ENCODE measurements at regions not wholly inside any gene's neighbourhood (a gene's known extent, or its start where the extent isn't known, plus 50 kb on each side); places are given as distances from the start of the nearest gene placed in this dataset.
"Not testable (repeated sequence)": the region's sequence is repeated elsewhere in the genome, so short reads cannot be mapped to it uniquely, and the experiment has no call there.

GRCh38 chr13:78867655-78868054 lies 208.7 kb upstream of the OBI1 start:
- no peak for DNase-seq

GRCh38 chr13:78866076-78866475 lies 207.1 kb upstream of the OBI1 start:
- not testable (repeated sequence) for DNase-seq

GRCh38 chr13:78862446-78862845 lies 203.5 kb upstream of the OBI1 start:
- DNase-seq, result no peak

GRCh38 chr13:78852709-78853108 lies 193.8 kb upstream of the OBI1 start:
- DNase-seq, result no peak

GRCh38 chr13:78845656-78846365 lies 186.9 kb upstream of the OBI1 start:
- no peak for DNase-seq

GRCh38 chr13:78844106-78844505 lies 185.2 kb upstream of the OBI1 start:
- no peak for DNase-seq

GRCh38 chr13:78841358-78841963 lies 182.5 kb upstream of the OBI1 start:
- DNase-seq, result no peak

- DNase-seq, result no peak
These were observed 177.4 kb upstream of the OBI1 start for GRCh38 chr13:78836238-78836784.

- no peak for DNase-seq
These were observed 173.5 kb upstream of the OBI1 start for GRCh38 chr13:78832461-78832860.

GRCh38 chr13:78830508-78830907 lies 171.6 kb upstream of the OBI1 start:
- DNase-seq, result no peak

GRCh38 chr13:78829821-78830220 lies 170.9 kb upstream of the OBI1 start:
- no peak for DNase-seq

GRCh38 chr13:78827471-78827870 lies 168.5 kb upstream of the OBI1 start:
- no peak for DNase-seq

GRCh38 chr13:78826936-78827335 lies 168.0 kb upstream of the OBI1 start:
- DNase-seq, result no peak

- no peak for DNase-seq
These were observed 167.4 kb upstream of the OBI1 start for GRCh38 chr13:78826312-78826711.

- DNase-seq, result no peak
These were observed 161.6 kb upstream of the OBI1 start for GRCh38 chr13:78820541-78820940.

GRCh38 chr13:78816592-78816991 lies 157.6 kb upstream of the OBI1 start:
- DNase-seq, result no peak

GRCh38 chr13:78816154-78816553 lies 157.2 kb upstream of the OBI1 start:
- no peak for DNase-seq

GRCh38 chr13:78806457-78806856 lies 147.5 kb upstream of the OBI1 start:
- no peak for DNase-seq

GRCh38 chr13:78802912-78803311 lies 144.0 kb upstream of the OBI1 start:
- DNase-seq, result no peak

GRCh38 chr13:78787190-78787589 lies 128.2 kb upstream of the OBI1 start:
- no peak for DNase-seq

GRCh38 chr13:78786459-78786858 lies 127.5 kb upstream of the OBI1 start:
- DNase-seq, result peak; percentile 36

- DNase-seq, result no peak
These were observed 126.8 kb upstream of the OBI1 start for GRCh38 chr13:78785764-78786163.

GRCh38 chr13:78784014-78784750 lies 125.2 kb upstream of the OBI1 start:
- peak; percentile 12 for DNase-seq

Data from left kidney (tissue), 1 donor.